H1 (cell line): ENCODE measurements at regions not wholly inside any gene's neighbourhood (a gene's known extent, or its start where the extent isn't known, plus 50 kb on each side); places are given as distances from the start of the nearest gene placed in this dataset.

Source experiments
- CTCF ChIA-PET: fragments of 300-600 bp; sonication (Branson Sonifier 250); formaldehyde crosslinking; loops from one replicate; lab custom pipeline; 2021; ENCODE audit not compliant: partially characterized antibody; lab: Charles Lee
- POLR2A ChIA-PET: fragments of 300-600 bp; sonication (Branson Sonifier 250); formaldehyde crosslinking; loops from one replicate; lab custom pipeline; 2021; ENCODE audit warnings: inconsistent platforms; ENCODE audit not compliant: partially characterized antibody; lab: Charles Lee
- DNase-seq, 2 experiments: peaks; one replicate each; pipeline versions ENCODE4 v3.0.0 to v3.0.0-alpha.2; 2010 to 2022; ENCODE audit warnings: low spot score in 2 of 2, low read depth in 1 of 2, mixed read lengths in 1 of 2
- FAIRE-seq: peaks from 2 replicates; lab custom pipeline; 2011; peaks lifted over from hg19 to GRCh38; lab: Jason Lieb, UNC
- H2AFZ ChIP-seq: 2 replicates; pipeline ENCODE4 v1.8.1; 2012; ENCODE audit warnings: low read length, inconsistent platforms
- H2AK5ac ChIP-seq: 2 replicates; pipeline ENCODE4 v1.6.1; 2013; ENCODE audit warnings: low read depth, low read length
- H2BK120ac ChIP-seq: replicated peaks from 2 replicates; pipeline ENCODE3; 2013; ENCODE audit warnings: low read depth, low read length, inconsistent platforms
- H2BK12ac ChIP-seq: 2 replicates; pipeline ENCODE4 v1.6.1; 2013; ENCODE audit warnings: low read depth, low read length
- H2BK15ac ChIP-seq: 2 replicates; pipeline ENCODE4 v1.6.1; 2013; ENCODE audit warnings: low read length
- H2BK20ac ChIP-seq: 2 replicates; pipeline ENCODE4 v1.6.1; 2013; ENCODE audit warnings: low read length
- H2BK5ac ChIP-seq: 2 replicates; pipeline ENCODE4 v1.6.1; 2013; ENCODE audit warnings: low read depth, low read length
- H3K14ac ChIP-seq: 2 replicates; pipeline ENCODE4 v1.6.1; 2013; ENCODE audit warnings: inconsistent platforms; ENCODE audit not compliant: insufficient read length
- H3K18ac ChIP-seq: 2 replicates; pipeline ENCODE4 v1.6.1; 2013; ENCODE audit warnings: low read length; ENCODE audit errors: extremely low read depth
- H3K23ac ChIP-seq: 2 replicates; pipeline ENCODE4 v1.6.1; 2013; ENCODE audit warnings: inconsistent platforms; ENCODE audit not compliant: insufficient read length
- H3K23me2 ChIP-seq: 2 replicates; pipeline ENCODE4 v1.6.1; 2013; ENCODE audit warnings: low read depth, low read length
- H3K27ac ChIP-seq: 2 replicates; pipeline ENCODE4 v1.6.1; 2011; ENCODE audit warnings: low read depth, low read length, inconsistent platforms
- H3K27me3 ChIP-seq, 4 experiments: replicated peaks in 1 of 4; 1 replicate in 1 of 4; 2 replicates in 3 of 4; pipeline versions ENCODE4 v1.6.1 to v1.8.1; 2011 to 2013; ENCODE audit warnings: low read length in 3 of 4, mild to moderate bottlenecking in 3 of 4, inconsistent platforms in 2 of 4, mixed read lengths in 2 of 4, moderate library complexity in 1 of 4; ENCODE audit not compliant: control insufficient read depth in 3 of 4, insufficient read depth in 3 of 4; ENCODE audit errors: extremely low read depth in 1 of 4
- H3K36me3 ChIP-seq, 4 experiments: 2 replicates each; pipeline versions ENCODE4 v1.6.1 to v1.8.1; 2011 to 2013; ENCODE audit warnings: mild to moderate bottlenecking in 4 of 4, low read length in 3 of 4, moderate library complexity in 2 of 4, control low read depth in 1 of 4, inconsistent platforms in 1 of 4; ENCODE audit not compliant: insufficient read depth in 4 of 4, control insufficient read depth in 2 of 4
- H3K4ac ChIP-seq: replicated peaks from 2 replicates; pipeline ENCODE3; 2013; ENCODE audit warnings: low read length, low read depth, mixed read lengths, inconsistent platforms; ENCODE audit not compliant: insufficient read length
- H3K4me1 ChIP-seq, 4 experiments: replicated peaks in 1 of 4; 1 replicate in 1 of 4; 2 replicates in 3 of 4; pipeline versions ENCODE4 v1.6.1 to v1.8.1; 2011 to 2013; ENCODE audit warnings: low read length in 3 of 4, inconsistent platforms in 2 of 4, mixed read lengths in 1 of 4; ENCODE audit not compliant: insufficient read depth in 4 of 4, control insufficient read depth in 3 of 4
- H3K4me2 ChIP-seq, 2 experiments: 2 replicates each; pipeline versions ENCODE4 v1.6.1 to v1.8.1; 2011 to 2013; ENCODE audit warnings: low read depth in 2 of 2, low read length in 2 of 2, control low read depth in 1 of 2, inconsistent platforms in 1 of 2, mild to moderate bottlenecking in 1 of 2; ENCODE audit not compliant: insufficient read depth in 1 of 2
- H3K4me3 ChIP-seq, 4 experiments: fragments of 200-600, 300-600 bp in 1 of 4; sonication (generic), shearing (Covaris generic), sonication (Bioruptor Twin) in 1 of 4; 2 replicates each; pipeline versions ENCODE4 v1.5.1 to v1.8.1; 2011 to 2016; ENCODE audit warnings: low read length in 4 of 4, low read depth in 3 of 4, control low read depth in 2 of 4, inconsistent platforms in 2 of 4, mild to moderate bottlenecking in 2 of 4, mixed read lengths in 1 of 4, moderate library complexity in 1 of 4; ENCODE audit not compliant: insufficient read depth in 2 of 4; ENCODE audit errors: extremely low read depth in 1 of 4
- H3K56ac ChIP-seq: replicated peaks from 2 replicates; pipeline ENCODE3; 2013; ENCODE audit warnings: low read depth, mild to moderate bottlenecking, mixed read lengths, low read length, inconsistent platforms; ENCODE audit not compliant: insufficient read length
- H3K79me1 ChIP-seq: 2 replicates; pipeline ENCODE4 v1.6.1; 2013; ENCODE audit warnings: low read depth, low read length, control low read depth
- H3K79me2 ChIP-seq, 2 experiments: 2 replicates each; pipeline versions ENCODE4 v1.6.1 to v1.8.1; 2012 to 2013; ENCODE audit warnings: low read length in 2 of 2, mild to moderate bottlenecking in 2 of 2, inconsistent platforms in 1 of 2; ENCODE audit not compliant: insufficient read depth in 2 of 2, control insufficient read depth in 1 of 2
- H3K9ac ChIP-seq, 4 experiments: replicated peaks in 1 of 4; 1 replicate in 1 of 4; 2 replicates in 3 of 4; pipeline versions ENCODE4 v1.6.1 to v1.8.1; 2011 to 2013; ENCODE audit warnings: low read depth in 3 of 4, low read length in 3 of 4, control low read depth in 2 of 4, mild to moderate bottlenecking in 2 of 4, moderate library complexity in 2 of 4, inconsistent platforms in 1 of 4; ENCODE audit errors: extremely low read depth in 1 of 4
- H3K9me3 ChIP-seq, 2 experiments: 2 replicates each; pipeline versions ENCODE4 v1.6.1 to v1.8.1; 2012 to 2013; ENCODE audit warnings: mild to moderate bottlenecking in 2 of 2, moderate library complexity in 2 of 2, control low read depth in 1 of 2, inconsistent platforms in 1 of 2, low read depth in 1 of 2, low read length in 1 of 2, mixed read lengths in 1 of 2; ENCODE audit not compliant: insufficient read depth in 2 of 2
- H4K20me1 ChIP-seq, 2 experiments: replicated peaks in 1 of 2; 2 replicates each; pipeline versions ENCODE3 to v1.8.1; 2011 to 2013; ENCODE audit warnings: inconsistent platforms in 2 of 2, low read length in 2 of 2, mild to moderate bottlenecking in 1 of 2; ENCODE audit not compliant: insufficient read depth in 2 of 2, control insufficient read depth in 1 of 2
- H4K5ac ChIP-seq: 2 replicates; pipeline ENCODE4 v1.6.1; 2013; ENCODE audit warnings: low read length, low read depth, mixed read lengths, inconsistent platforms; ENCODE audit not compliant: insufficient read length
- H4K8ac ChIP-seq: 2 replicates; pipeline ENCODE4 v1.8.0; 2013; ENCODE audit warnings: mild to moderate bottlenecking, moderate library complexity, low read length, inconsistent platforms; ENCODE audit not compliant: insufficient read depth; ENCODE audit errors: extremely low read depth
- H4K91ac ChIP-seq: replicated peaks from 2 replicates; pipeline ENCODE3; 2013; ENCODE audit warnings: low read length, mixed read lengths, inconsistent platforms; ENCODE audit not compliant: insufficient read length
- BRCA1 ChIP-seq: IDR thresholded peaks from 2 replicates; pipeline ENCODE4 v1.6.1; 2012; ENCODE audit warnings: low read depth, low read length, improper control_type of control experiment
- CBX8 ChIP-seq: fragments of 300-800, 300-1000 bp; sonication (generic); IDR thresholded peaks from 2 replicates; pipeline ENCODE4 v1.7.1; 2016; ENCODE audit warnings: low read depth, low read length, borderline replicate concordance
- CHD1 ChIP-seq: IDR thresholded peaks from 2 replicates; pipeline ENCODE4 v1.6.1; 2012; ENCODE audit warnings: low read depth, low read length, improper control_type of control experiment
- CTBP2 ChIP-seq: IDR thresholded peaks from 2 replicates; pipeline ENCODE4 v1.7.0; 2011; ENCODE audit warnings: borderline replicate concordance, mild to moderate bottlenecking, moderate library complexity, mixed read lengths, low read length; ENCODE audit not compliant: insufficient read depth, insufficient read length
- GTF2F1 ChIP-seq: IDR thresholded peaks from 2 replicates; pipeline ENCODE4 v1.6.1; 2012; ENCODE audit warnings: low read depth, low read length, improper control_type of control experiment, borderline replicate concordance
- HDAC2 ChIP-seq, 2 experiments: fragments of 300-600 bp in 1 of 2; sonication (generic) in 1 of 2; IDR thresholded peaks; 2 replicates each; pipeline ENCODE4 v1.6.1; 2011 to 2012; ENCODE audit warnings: low read depth in 2 of 2, low read length in 2 of 2, mild to moderate bottlenecking in 2 of 2, moderate library complexity in 2 of 2, borderline replicate concordance in 1 of 2, inconsistent platforms in 1 of 2
- MAX ChIP-seq: IDR thresholded peaks from 2 replicates; pipeline ENCODE4 v1.6.1; 2012; ENCODE audit warnings: inconsistent platforms
- POLR2A ChIP-seq, 2 experiments: IDR thresholded peaks; 1 replicate in 1 of 2; 2 replicates in 1 of 2; pipeline ENCODE4 v1.6.1; 2011; ENCODE audit warnings: low read depth in 2 of 2, low read length in 2 of 2, mild to moderate bottlenecking in 2 of 2; ENCODE audit errors: control extremely low read depth in 1 of 2
- SAP30 ChIP-seq: fragments of 300-600 bp; sonication (generic); IDR thresholded peaks from 2 replicates; pipeline ENCODE4 v1.7.1; 2012; ENCODE audit warnings: low read length, moderate library complexity, mild to moderate bottlenecking, inconsistent platforms; ENCODE audit not compliant: insufficient read depth, insufficient replicate concordance
- SP4 ChIP-seq: IDR thresholded peaks from 2 replicates; pipeline ENCODE4 v1.6.1; 2012; ENCODE audit warnings: low read length, inconsistent platforms
- SUZ12 ChIP-seq: fragments of 200-600 bp; sonication (generic); IDR thresholded peaks from 2 replicates; pipeline ENCODE4 v1.6.1; 2012; ENCODE audit warnings: mild to moderate bottlenecking, inconsistent platforms, low read length, moderate library complexity, mixed read lengths
- TAF1 ChIP-seq: IDR thresholded peaks from 2 replicates; pipeline ENCODE4 v1.6.1; 2011; ENCODE audit warnings: mild to moderate bottlenecking, low read depth, low read length
- USF2 ChIP-seq: IDR thresholded peaks from 2 replicates; pipeline ENCODE4 v1.6.1; 2011; ENCODE audit warnings: low read length, improper control_type of control experiment
- WGBS, 2 experiments: shearing (Covaris generic) in 1 of 2; methylation state at CpG; one replicate each; pipeline versions ENCODE4 v1.1.6 to v1.1.7; 2013 to 2015; ENCODE audit warnings: low lambda C conversion rate in 2 of 2, mixed read lengths in 2 of 2, inconsistent platforms in 1 of 2, low coverage in 1 of 2, missing lambda C conversion rate in 1 of 2; ENCODE audit not compliant: insufficient replicate concordance in 2 of 2, insufficient coverage in 1 of 2, insufficient read length in 1 of 2; ENCODE audit errors: extremely low coverage in 1 of 2, missing lambda C conversion rate in 1 of 2; 5-methylcytosine and 5-hydroxymethylcytosine counted together

GRCh38 chr2:171225989-171226388 is 65.3 kb upstream of the TLK1 start:
- no peaks in the 10 kb centered on the region for H3K4me1 ChIP-seq
- DNase-seq (no peak), FAIRE-seq (no peak)
- no peaks in the 10 kb centered on the region for H3K23me2 ChIP-seq
- no peak overlapping the region for H3K27ac ChIP-seq
- no peak overlapping the region for H3K14ac ChIP-seq
- H3K4ac ChIP-seq, result no peak overlapping the region
- H2BK5ac ChIP-seq, result no peak overlapping the region
- 82% methylated on average over 1 of the region's 1 CpG; no CpG with 5 or more reads in 1 of the 2 experiments for WGBS, 2 experiments
- no peaks in the 10 kb centered on the region for H4K20me1 ChIP-seq
- H2BK20ac ChIP-seq, result no peak overlapping the region
- H3K79me1 ChIP-seq, result no peaks in the 10 kb centered on the region
- H4K91ac ChIP-seq, result no peak overlapping the region
- no peak overlapping the region for H3K23ac ChIP-seq
- H4K5ac ChIP-seq, result no peak overlapping the region
- H2BK15ac ChIP-seq, result no peak overlapping the region
- no peaks in the 10 kb centered on the region for H3K27me3 ChIP-seq
- H3K9me3 ChIP-seq, result no peaks in the 10 kb centered on the region
- H2AFZ ChIP-seq, result no peak overlapping the region
- ChIA-PET CTCF (interaction anchor here (1.4 to 1.5 kb wide), 2 partner anchors 28 to 191 kb away, joined by 3 to 5 read pairs; no protein-coding TSS in a partner anchor), POLR2A (no interaction called here)
- no peak overlapping the region for H3K56ac ChIP-seq
- no peak overlapping the region for H2BK120ac ChIP-seq
- no peaks in the 10 kb centered on the region for H3K79me2 ChIP-seq
- no peak for TF ChIP-seq SAP30
- no peak for TF ChIP-seq CTBP2
- no peak for TF ChIP-seq MAX
- no peak for TF ChIP-seq SP4
- no peak for TF ChIP-seq USF2
- no peak for TF ChIP-seq CHD1
- TF ChIP-seq BRCA1, result no peak
- TF ChIP-seq POLR2A (IDR thresholded peaks at IDR 0.05; ENCODE audit: control extremely low read depth in 1 of 2, low read depth in 2 of 2, low read length in 2 of 2), result no peak
- no peak for TF ChIP-seq GTF2F1
- TF ChIP-seq HDAC2 (IDR thresholded peaks at IDR 0.05; ENCODE audit: borderline replicate concordance in 1 of 2, low read depth in 2 of 2, low read length in 2 of 2), result no peak
- TF ChIP-seq CBX8, result no peak
- no peak for TF ChIP-seq TAF1
- no peak for TF ChIP-seq SUZ12
- H3K4me3 ChIP-seq, result no peak overlapping the region
- no peak overlapping the region for H3K18ac ChIP-seq
- no peak overlapping the region for H4K8ac ChIP-seq
- no peak overlapping the region for H2AK5ac ChIP-seq
- no peak overlapping the region for H3K9ac ChIP-seq
- H3K36me3 ChIP-seq, result no peaks in the 10 kb centered on the region
- no peak overlapping the region for H2BK12ac ChIP-seq
- no peak overlapping the region for H3K4me2 ChIP-seq
